IPS DF 4.7 (cell line): ENCODE measurements at regions not wholly inside any gene's neighbourhood (a gene's known extent, or its start where the extent isn't known, plus 50 kb on each side); places are given as distances from the start of the nearest gene placed in this dataset.

Source experiments
- DNase-seq: peaks from one replicate; pipeline ENCODE4 v3.0.0-alpha.2; 2013; ENCODE audit warnings: low spot score; ENCODE audit errors: extremely low read depth

DNA sequence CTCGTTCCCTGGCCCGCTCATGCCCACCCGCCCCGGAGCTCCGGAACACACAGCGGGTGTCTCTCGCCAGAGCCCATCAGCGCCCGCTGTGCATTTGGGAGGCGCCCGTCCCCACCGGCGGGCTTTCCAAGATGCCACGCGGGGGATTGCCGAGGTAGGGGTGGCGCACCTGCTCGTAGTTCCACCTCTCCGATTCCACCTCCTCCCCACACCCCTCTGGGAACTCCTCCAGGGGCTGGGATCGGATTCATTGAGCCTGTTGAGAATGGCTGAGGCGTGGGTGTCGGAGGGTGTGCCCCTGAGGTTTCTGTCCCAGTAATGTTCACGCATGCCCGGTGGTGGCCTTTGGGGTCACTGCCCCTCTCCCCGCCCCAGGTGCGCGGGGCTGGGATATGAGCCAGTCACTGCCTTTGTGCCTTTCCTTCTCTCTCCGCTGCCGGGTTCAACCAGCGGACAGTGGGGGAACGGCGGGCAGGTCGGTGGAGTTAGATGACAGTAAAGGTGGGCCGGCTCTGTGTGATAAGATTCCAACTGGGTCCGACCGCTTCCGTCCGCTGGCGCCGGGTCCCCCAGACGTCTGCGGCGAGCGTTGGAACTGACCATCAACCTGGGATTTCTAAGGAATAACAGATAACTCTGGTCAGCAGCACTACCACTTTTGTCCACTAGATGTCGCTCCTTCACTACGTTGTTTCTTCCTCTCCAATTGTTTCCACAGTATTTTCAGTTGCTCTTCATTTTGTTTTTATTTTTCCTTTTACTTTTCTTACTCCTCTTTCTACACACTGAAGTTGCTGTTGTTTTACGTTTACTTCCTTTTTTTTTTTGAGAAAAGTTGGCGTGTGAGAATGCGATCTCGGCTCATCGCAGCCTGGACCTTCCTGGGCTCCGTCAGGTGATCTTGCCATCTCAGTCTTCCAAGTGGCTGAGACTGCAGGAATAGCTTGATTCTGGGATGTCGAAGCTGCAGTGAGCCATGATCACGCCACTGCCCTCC is 178.1 kb upstream of the ALG10B start:
- peak; percentile 19 for DNase-seq

DNA sequence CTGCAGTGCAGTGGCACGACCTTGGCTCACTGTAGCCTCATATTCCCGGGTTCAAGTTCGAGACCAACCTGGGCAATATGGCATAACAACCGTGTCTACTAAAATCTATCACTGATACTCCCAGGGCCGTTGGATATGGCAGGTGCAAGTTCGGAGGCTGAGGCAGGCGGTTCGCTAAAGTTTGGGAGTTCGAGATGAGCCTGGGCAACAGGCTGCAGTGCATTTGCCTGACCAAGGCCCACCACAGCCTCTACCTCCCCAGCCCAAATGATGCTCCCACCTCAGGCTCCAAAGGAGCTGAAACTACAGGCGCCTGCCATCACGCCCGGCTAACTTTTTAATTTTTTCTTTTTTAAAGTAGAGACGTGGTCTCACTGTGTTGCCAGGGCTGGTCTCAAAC is 177.1 kb upstream of the ALG10B start:
- DNase-seq, result no peak

DNA sequence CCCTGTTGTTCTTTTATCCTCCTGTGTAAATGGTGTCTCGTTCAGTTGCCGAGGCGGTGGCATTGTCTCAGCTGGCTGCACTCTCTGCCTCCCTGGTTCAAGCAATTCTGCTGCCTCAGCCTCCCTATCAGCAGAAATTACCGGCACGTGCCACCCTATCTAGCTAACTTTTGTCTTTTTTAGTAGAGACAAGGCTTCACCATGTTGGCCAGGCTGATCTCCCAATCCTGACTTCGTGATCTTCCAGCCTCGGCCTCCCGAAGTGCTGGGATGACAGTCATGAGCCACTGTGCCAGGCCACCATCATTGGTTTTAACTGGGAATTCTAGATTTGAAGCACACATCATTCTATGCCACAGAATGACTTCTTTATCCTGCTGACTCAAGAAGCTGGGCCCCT is 175.3 kb upstream of the ALG10B start:
- no peak for DNase-seq

DNA sequence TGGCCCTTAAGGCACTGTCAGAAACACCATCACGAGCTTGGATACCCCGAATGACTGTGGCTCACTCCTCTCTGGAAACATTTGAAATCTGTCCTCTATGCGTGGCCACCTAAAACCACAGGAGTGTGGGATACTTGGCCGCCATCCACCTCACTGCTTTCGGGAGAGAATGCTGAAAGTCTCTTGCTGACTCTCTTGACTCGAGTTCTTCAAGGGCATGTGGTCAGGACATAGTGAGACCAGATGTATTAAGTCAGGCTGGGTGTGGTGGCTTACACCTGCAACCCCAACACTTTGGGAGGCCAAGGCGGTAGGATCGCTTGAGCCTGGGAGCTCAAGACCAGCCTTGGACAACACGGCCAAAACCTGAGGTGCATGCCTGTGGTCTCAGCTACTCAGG is 174.7 kb upstream of the ALG10B start:
- no peak for DNase-seq

DNA sequence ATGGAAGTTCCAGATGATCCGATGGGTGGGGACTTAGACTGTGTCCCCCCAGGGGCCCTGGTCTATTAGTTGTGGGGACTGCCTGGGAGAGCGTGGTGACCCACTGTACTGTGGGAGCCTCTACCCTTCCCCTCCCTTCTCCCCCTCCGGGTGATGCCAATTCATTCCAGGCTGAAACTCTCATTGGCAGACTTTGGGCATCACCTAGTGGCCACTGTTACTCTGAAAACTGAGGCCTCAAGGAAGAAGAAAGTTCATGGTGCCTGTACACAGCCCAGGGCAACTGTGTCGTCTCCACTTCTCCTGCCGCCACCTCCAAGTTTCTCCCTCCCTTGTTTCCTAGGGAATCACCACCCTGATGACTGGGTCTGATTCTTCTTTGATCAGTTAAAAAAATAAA is 173.6 kb upstream of the ALG10B start:
- DNase-seq, result no peak

DNA sequence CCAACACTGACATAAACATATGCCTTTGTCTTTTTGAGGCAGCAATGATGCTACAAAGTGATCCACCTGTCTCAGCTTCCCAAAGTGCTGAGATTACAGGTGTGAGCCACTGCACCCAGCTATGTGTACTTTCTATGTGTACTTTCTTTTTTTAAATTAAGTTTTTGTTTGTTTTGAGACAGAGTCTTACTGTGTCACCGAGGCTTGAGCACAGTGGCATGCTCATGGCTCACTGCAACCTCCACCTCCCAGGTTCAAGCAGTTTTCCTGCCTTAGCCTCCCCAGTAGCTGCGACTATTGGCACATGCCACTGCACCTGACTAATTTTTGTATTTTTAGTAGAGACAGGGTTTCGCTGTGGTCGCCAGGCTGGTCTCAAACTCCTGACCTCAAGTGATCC is 172.5 kb upstream of the ALG10B start:
- no peak for DNase-seq

DNA sequence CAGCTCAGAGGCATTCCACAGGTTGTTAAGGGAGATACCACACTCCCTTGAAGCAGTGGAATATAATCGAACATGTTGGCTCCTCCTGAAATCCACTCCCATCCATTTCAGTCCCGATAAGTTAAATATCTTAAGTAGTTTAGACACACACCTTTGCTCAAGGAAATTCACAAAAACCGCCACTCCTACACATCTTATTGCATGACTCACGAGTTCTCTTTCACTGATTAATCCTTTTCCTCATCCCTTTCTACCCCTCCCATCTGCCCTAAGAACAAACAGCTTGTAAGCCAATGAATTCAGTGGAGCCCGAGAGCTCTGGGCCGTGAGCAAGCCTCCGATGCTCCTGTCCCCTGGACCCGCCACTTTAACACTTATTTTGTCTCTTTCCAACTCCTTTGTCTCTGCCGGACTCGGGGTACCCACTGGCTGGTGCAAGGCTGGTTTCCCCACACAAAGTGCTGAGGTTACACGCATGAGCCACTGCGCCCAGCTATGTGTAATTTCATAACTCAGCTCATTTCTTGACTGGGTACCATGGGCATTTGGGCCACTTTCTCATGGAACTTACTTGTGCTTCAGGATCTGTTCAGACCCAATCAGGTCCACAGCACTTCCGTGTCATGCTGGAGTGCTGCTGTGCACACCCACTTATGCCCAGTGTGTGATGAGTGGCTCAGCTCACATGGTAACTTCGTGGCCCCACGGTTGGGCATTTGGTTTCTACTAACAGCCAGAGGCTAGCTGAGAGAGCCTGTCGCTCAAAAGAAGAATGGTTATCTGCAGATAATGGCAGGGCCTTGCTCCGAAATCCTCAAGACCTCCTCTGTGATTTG is 171.8 kb upstream of the ALG10B start:
- DNase-seq, result no peak

DNA sequence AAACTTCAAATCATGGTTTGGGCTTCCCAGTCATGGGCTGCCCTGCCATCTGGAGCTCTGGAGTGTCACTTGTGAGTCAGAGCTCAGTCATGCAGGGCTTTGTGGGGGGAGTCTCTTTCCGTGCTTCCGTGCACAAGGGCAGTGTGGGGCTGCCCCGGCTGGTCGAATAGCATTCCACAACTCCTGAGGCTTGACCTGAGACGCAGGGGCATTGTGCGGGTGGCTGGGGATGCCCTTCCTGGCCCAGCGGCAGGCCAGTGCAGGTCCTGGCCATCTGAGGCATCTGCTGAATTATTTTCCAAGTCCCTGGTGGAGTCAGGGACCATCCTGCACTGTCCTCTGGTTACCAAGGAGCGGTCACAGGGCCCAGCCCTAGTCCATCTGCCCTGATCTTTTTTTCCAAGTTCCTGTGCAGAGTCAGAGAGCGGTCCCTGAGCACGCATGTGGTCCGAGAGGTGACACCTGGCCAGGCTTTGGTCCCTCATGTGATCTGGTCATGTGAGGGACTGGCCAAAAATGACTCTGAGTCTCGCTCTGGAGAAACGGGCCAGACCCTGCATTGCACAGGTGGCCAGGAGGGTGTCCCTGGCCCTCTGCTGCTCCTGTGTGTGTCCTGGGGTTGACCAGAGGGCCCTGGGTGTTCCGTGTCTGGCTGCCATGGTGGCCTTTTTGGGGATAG is 167.0 kb upstream of the ALG10B start:
- DNase-seq, result no peak

DNA sequence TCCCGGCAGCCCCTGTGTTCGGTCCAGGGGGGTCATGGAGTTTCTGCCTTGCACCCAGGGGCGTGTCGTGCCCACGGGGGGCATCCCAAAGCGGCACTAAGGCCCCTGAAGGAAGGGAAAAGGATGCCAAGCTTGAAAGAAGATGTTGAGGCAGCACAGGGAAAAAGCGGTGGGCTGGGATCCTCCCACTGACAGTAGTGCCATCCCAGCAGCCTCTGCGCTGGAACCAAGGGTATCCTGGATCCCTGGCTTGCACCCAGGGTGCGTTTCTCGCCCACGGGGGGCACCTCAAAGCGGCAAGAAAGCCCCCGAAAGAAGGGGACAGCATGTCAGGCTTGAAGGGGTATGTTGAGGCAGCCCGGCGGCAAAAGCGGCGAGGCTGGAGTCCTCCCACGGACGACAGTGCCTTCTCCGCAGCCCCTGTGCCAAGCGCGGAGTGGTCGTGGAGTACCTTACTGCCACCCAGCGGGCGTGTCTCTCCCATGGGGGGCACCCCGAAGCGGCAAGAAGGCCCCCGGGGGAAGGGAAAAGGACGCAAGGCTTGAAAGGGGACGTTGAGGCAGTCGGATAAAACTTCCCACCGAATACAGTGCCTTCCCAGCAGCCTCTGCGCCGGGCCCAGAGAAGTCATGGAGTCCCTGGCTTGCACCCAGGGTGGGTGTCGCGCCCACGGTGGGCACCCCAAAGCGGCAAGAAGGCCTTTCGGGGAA is 164.4 kb upstream of the ALG10B start:
- no peak for DNase-seq

DNA sequence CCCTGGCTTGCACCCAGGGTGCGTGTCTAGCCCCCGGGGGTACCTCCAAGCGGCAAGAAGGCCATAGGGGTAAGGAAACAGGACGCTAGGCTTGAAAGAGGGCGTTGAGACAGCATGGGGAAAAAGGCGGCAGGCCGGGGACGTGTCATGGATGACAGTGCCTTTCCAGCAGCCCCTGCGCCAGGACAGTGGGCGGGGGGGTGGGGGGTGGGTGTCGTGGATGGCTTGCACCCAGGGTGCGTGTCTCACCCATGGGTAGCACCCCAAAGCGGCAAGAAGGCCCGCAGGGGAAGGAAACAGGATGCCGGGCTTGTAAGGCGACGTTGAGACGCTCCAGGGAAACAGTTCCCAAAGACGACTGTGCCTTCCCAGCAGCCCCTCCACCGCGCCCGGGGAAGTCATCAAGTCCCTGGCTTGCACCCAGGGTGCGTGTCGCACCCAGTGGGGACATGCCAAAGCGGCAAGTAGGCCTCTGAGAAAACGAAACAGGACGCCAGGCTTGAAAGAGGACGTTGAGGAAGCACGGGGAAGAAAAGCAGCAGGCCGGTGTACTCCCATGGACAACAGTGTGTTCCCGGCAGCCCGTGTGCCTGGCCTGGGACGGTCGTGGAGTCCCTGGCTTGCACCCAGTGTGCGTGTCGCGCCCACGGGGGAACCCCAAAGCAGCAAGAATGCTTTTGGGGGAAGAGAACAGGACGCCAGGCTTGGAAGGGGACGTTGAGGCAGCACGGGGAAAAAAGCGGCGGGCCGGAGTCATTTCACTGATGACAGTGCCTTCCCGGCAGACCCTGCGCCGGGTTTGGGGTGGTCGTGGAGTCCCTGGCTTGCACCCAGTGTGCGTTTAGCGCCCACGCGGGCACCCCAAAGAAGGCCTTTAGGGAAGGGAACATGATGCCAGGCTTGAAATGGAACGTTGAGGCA is 163.5 kb upstream of the ALG10B start:
- no peak for DNase-seq

DNA sequence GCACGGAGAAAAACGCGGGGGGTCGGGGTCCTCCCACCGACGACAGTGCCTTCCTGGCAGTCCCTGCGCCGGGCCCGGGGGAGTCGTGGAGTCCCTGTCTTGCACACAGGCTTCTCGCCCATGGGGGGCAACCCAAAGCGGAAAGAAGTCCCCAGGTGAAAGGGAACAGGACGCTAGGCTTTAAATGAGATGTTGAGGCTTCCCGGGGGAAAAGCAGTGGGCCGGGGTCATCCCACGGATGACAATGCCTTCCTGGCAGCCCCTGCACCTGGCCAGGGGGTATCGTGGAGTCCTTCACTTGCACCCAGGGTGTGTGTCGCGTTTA is 162.9 kb upstream of the ALG10B start:
- no peak for DNase-seq

DNA sequence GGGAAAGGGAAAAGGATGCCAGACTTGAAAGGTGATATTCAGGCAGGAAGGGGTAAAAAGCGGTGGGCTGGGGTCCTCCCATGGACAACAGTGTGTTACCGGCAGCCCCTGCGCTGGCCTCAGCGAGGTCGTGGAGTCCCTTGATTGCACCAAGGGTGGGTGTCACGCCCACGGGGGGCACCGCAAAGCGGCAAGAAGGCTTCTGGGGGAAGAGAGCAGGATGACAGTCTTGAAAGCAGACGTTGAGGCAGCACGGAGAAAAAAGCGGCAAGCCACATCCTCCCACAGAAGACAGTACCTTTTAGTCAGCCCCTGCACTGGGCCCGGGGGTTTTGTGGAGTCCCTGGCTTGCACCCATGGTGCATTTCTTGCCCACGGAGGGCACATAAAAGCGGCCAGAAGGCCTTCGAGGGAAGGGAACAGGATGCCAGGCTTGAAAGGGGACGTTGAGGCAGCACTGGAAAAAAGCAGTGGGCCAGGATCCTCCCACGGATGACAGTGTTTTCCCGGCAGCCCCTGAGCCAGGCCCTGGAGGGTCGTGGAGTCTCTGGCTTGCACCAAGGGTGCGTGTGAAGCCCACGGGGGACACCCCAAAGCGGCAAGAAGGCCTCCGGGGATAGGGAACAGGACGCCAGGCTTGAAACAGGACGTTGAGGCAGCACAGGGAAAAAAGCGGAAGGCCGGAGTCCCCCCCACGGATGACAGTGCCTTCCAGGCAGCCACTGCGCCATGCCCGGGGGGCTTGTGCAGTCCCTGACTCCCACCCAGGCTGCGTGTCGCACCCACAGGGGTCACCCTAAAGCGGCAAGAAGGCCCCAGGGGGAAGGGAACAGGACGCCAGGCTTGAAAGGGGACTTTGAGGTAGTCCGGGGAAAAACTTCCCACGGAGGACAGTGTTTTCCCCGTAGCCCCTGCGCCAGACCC is 162.2 kb upstream of the ALG10B start:
- DNase-seq, result no peak

DNA sequence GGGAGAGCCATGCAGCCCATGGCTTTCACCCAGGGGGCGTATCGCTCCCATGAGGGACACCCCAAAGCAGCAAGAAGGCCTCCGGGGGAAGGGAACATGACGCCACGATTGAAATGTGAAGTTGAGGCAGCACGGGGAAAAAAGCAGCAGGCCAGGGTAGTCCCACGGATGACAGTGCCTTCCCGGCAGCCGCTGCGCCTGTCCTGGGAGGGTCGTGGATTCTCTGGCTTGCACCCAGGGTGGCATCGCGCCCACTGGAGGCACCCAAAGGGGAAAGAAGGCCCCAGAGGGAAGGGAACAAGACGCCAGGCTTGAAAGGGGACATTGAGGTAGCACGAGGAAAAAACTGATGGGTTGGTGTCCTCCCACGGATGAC is 161.6 kb upstream of the ALG10B start:
- no peak for DNase-seq

DNA sequence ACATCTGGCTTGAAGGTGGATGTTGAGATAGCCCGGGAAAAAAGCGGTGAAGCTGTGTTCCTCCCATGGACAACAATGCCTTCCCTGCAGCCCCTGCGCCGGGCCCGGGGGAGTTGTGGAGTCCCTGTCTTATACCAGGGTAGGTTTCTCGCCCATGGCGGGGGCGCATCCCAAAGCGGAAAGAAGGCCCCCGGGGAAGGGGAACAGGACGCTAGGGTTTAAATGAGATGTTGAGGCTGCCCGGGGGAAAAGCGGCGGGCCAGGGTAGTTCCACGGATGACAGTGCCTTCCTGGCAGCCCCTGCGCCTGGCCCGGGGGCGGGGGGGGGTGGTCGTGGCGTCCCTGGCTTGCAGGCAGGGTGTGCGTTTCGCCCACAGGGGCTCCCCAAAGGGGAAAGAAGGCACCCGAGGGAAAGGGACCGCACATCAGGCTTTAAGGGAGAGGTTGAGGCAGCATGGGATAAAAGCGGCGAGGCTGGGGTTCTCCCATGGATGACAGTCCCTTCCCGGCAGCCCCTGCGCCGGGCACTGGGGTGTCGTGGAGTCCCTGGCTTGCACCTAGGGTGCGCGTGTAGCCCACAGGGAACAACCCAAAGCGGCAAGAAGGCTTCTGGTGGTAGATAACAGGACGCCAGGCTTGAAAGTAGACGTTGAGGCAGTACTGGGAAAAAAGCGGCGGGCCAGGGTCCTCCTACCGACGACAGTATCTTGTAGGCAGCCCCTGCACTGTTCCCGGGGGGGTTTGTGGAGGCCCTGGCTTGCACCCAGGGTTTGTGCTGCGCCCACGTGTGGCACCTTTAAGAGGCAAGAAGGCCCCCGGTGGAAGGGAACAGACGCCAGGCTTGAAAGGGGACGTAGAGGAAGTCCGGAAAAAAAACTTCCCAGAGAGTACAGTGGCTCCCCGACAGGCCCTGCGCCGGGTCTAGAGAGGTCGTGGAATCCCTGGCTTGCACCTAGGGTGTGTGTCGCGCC is 160.8 kb upstream of the ALG10B start:
- DNase-seq, result no peak

DNA sequence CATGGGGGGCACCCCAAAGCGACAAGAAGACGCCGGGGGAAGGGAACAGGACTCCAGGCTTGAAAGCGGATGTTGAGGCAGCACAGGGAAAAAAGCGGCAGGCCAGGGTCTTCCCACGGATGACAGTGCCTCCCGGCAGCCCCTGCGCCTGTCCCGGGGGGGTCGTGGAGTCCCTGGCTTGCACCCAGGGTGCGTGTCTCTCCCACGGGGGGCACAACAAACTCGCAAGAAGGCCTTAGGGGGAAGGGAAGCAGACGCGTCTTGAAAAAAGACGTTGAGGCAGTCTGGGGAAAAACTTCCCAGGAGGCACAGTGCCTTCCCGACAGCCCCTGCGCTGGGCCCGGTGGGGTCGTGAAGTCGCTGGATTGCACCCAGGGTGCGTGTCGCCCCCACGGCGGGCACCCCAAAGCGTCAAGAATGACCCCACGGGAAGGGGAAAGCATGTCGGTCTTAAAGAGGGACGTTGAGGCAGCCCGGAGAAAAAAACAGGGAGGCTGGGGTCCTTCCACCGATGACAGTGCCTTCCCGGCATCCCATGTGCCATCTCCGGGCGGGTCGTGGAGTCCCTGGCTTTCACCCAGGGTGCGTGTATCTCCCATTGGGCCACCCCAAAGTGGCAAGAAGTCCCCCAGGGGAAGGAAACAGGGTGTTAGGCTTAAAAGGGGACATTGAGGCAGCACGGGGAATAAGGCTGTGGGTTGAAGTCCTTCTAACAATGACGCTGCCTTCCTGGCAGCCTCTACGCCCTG is 159.9 kb upstream of the ALG10B start:
- DNase-seq, result no peak

DNA sequence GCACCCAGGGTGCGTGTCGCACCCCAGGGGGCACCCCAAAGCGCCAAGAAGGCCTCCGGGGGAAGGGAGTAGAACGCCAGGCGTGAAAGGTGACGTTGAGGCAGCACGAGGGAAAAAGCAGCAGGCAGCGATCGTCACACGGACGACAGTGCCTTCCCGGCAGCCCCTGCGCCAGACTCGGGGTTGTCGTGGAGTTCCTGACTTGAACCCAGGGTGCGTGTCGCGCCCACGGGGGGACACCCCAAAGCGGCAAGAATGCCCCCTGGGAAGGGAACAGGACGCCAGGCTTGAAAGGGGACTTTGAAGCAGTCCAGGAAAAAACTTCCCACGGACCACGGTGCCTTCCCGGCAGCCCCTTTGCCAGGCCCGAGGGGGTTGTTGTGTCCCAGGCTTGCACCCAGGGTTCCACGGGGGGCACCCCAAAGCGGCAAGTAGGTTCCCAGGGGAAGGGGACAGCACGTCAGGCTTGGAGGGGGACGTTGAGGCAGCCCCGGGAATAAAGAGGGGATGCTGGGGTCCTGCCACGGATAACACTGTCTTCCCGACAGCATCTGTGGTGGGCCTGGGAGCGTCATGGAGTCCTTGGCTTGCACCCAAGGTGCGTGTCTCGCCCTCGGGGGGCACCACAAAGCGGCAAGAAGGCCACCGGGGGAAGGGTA is 159.2 kb upstream of the ALG10B start:
- DNase-seq, result no peak

DNA sequence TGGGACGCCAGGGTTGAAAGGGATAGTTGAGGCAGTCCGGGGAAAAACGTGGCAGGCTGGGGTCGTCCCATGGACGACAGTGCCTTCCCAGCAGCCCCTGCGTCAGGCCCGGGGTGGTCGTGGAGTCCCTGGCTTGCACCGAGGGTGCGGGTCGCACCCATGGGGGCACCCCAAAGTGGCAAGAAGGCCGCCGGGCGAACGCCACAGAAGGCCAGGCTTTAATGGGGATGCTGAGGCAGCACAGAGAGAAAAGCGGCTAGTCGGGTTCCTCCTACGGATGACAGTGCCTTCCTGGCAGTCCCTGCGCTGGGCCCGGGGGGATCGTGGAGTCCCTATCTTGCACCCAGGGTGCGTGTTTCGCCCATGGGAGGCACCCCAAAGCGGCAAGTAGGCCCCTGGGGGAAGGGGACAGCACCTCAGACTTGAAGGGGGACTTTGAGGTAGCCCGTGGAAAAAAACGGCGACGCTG is 158.6 kb upstream of the ALG10B start:
- no peak for DNase-seq
